Ovary (tissue), 7 donors: ENCODE measurements at regions not wholly inside any gene's neighbourhood (a gene's known extent, or its start where the extent isn't known, plus 50 kb on each side); places are given as distances from the start of the nearest gene placed in this dataset.

Experiments
- DNase-seq, 5 donors: peaks; one replicate each; pipeline ENCODE4 v3.0.0-alpha.2; 2019 to 2020
- H3K27ac ChIP-seq, 2 donors: fragments of 200-600 bp; one replicate each; pipeline versions ENCODE4 v1.5.1 to v1.8.0; 2019 to 2022
- H3K27me3 ChIP-seq: fragments of 200-600 bp; one replicate; pipeline ENCODE4 v1.8.0; 2022
- H3K36me3 ChIP-seq: fragments of 200-600 bp; sonication (generic); one replicate; pipeline ENCODE4 v1.5.1; 2019
- H3K4me1 ChIP-seq: one replicate; pipeline ENCODE4 v1.8.1; 2013; ENCODE audit warnings: mild to moderate bottlenecking, moderate library complexity; ENCODE audit not compliant: insufficient read depth
- H3K4me3 ChIP-seq: fragments of 200-600 bp; sonication (generic); one replicate; pipeline ENCODE4 v1.5.1; 2017
- H3K9me3 ChIP-seq, 2 donors: fragments of 200-600 bp in 1 of 2; sonication (generic) in 1 of 2; one replicate each; pipeline versions ENCODE4 v1.5.1 to v1.8.1; 2013 to 2019; ENCODE audit warnings: mild to moderate bottlenecking in 1 of 2, moderate library complexity in 1 of 2
- EP300 ChIP-seq: sonication (generic); formaldehyde crosslinking; IDR thresholded peaks from one replicate; pipeline ENCODE4 v1.6.1; 2017; ENCODE audit warnings: antibody characterized with exemption
- POLR2A ChIP-seq: fragments of 450-650 bp; IDR thresholded peaks from one replicate; pipeline ENCODE4 v1.6.1; 2017; ENCODE audit warnings: antibody characterized with exemption, mild to moderate bottlenecking, moderate library complexity
- WGBS, 3 donors: extraction: QIAGEN DNeasy Blood & Tissue Kit in 1 of 3; methylation state at CpG; one replicate each; pipeline versions ENCODE4 v1.1.5 to v1.1.7; 2013 to 2017; 5-methylcytosine and 5-hydroxymethylcytosine counted together
- intact Hi-C, 4 donors: fragments of 100-400 bp; cut with DNase I; formaldehyde crosslinking; loops; one replicate each; pipeline versions ENCODE4 v1.11.0 to v1.15.1; 2022 to 2023
- TF ChIP-seq, protein P1 (sequence below), 3 donors: fragments of 450-650 bp in 2 of 3; fragments of 200-600 bp in 1 of 3; IDR thresholded peaks; one replicate each; pipeline versions ENCODE4 v1.5.1 to v1.8.0; 2016 to 2022; ENCODE audit warnings: antibody characterized with exemption in 3 of 3, mild to moderate bottlenecking in 1 of 3
- donor health status: DM: no; HTN: no; CAD: no; lungs with moderate emphysema.
- donor health status: DM: no; HTN: no; CAD: no.
- donor health status: Bipolar disorder and iron deficiency.
- donor health status: DM: no; HTN: no; CAD: no.
- donor health status: DM: yes; HTN: yes; CAD: no.

DNA sequence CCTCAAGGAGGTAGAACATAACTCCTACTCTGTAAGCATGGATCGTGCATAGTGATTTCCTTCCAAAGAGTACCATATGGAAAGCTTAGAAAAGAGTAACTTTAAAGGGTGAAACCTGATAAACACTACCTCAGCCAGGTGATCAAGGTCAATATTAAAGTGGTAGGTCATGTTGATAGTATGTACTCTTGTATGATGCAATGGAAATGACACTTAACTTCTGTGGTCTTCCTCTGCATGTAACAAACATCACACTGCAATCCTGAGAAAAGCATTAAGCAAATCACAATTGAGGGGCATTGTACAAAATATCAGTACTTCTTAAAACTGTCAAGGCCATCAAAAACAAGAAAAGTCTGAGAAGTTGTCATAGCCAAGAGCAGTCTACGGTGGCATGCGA, 83.8 kb downstream of the LEPR start:
- no peak overlapping the region for H3K27ac ChIP-seq
- WGBS, 3 donors = 98 to 100% (median 98%) methylated on average over 3 of the region's 3 CpGs
- H3K36me3 ChIP-seq = no peaks in the 10 kb centered on the region
- H3K9me3 ChIP-seq = no peaks in the 10 kb centered on the region
- no peak for DNase-seq
- H3K27me3 ChIP-seq = no peaks in the 10 kb centered on the region
- intact Hi-C loops = no loop called here
- H3K4me1 ChIP-seq = no peaks in the 10 kb centered on the region
- H3K4me3 ChIP-seq = no peak overlapping the region
- TF ChIP-seq EP300 (no peak), POLR2A (no peak)
- TF ChIP-seq, protein P1, sequence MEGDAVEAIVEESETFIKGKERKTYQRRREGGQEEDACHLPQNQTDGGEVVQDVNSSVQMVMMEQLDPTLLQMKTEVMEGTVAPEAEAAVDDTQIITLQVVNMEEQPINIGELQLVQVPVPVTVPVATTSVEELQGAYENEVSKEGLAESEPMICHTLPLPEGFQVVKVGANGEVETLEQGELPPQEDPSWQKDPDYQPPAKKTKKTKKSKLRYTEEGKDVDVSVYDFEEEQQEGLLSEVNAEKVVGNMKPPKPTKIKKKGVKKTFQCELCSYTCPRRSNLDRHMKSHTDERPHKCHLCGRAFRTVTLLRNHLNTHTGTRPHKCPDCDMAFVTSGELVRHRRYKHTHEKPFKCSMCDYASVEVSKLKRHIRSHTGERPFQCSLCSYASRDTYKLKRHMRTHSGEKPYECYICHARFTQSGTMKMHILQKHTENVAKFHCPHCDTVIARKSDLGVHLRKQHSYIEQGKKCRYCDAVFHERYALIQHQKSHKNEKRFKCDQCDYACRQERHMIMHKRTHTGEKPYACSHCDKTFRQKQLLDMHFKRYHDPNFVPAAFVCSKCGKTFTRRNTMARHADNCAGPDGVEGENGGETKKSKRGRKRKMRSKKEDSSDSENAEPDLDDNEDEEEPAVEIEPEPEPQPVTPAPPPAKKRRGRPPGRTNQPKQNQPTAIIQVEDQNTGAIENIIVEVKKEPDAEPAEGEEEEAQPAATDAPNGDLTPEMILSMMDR (IDR thresholded peaks at IDR 0.05) = no peak

DNA sequence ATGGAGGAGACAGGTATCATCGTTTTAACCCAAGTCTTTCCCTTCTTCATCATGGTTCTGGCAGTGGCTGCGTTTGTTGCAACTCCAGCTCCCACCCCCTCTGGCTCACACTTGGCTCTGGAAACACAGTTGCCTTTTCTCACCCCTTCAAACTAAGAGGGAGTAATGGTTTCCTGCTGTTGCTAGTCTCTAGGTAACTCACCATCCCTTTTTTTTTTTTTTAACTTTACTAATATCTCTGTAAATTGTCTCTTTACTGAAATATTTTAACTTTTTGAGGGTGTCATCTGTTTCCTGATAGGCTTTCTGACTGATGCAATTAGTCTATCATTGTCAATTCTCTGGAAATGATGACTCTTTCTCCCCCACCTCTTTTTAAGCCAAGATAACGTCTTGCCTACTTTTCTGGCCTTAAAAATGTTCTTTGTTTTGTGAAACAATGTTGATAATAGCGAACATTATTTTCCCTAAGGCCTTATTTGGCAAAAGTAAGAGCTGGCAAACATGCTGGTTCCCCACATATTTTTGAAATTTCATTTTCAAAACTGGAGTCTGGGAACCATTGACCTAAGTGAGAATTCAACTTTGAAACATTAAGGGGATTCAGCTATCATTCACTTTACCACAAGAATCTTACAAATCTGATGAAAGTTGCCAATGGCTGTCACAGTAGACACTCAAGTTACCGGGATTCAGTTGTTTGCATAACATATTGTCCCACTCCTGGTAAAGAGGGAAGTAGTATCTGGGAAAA, 85.3 kb downstream of the LEPR start:
- peak overlapping the region in 1 of 2 donors; percentile 52 for H3K27ac ChIP-seq
- DNase-seq = peak; percentile 20 to 47 (median 32)
- no peak overlapping the region for H3K4me3 ChIP-seq
- intact Hi-C loops = no loop called here
- H3K9me3 ChIP-seq = no peaks in the 10 kb centered on the region
- WGBS, 3 donors = 11 to 13% (median 13%) methylated on average over 5 of the region's 5 CpGs
- no peaks in the 10 kb centered on the region for H3K36me3 ChIP-seq
- no peak for TF ChIP-seq EP300
- TF ChIP-seq POLR2A = no peak
- TF ChIP-seq, protein P1 (IDR thresholded peaks at IDR 0.05) = no peak
- peaks cover 1% of the 10 kb centered on the region for H3K4me1 ChIP-seq
- H3K27me3 ChIP-seq = no peaks in the 10 kb centered on the region

DNA sequence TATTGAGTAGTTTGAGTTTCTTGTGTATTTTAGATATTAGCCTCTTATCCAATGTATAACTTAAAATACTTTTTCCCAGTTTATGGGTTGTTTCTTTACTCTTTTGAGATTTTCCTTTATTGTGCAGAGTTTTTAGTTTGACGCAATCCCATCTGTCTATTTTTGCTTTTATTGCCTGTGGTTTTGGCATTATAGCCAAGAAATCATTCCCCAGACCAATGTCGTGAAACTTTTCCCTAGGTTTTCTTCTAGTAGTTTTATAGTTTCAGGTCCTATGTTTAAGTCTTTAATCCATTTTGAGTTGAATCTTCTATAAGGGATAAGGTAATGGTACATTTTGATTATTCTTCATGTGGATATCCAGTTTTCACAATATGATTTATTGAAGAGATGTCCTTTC, 87.6 kb downstream of the LEPR start:
- H3K4me1 ChIP-seq = peaks cover 1% of the 10 kb centered on the region
- intact Hi-C loops = no loop called here
- 51 to 56% (median 55%) methylated on average over 2 of the region's 2 CpGs for WGBS, 3 donors
- H3K36me3 ChIP-seq = no peaks in the 10 kb centered on the region
- H3K27me3 ChIP-seq = no peaks in the 10 kb centered on the region
- H3K4me3 ChIP-seq = no peak overlapping the region
- no peak for DNase-seq
- H3K9me3 ChIP-seq = no peaks in the 10 kb centered on the region
- TF ChIP-seq EP300 (no peak), POLR2A (no peak)
- TF ChIP-seq, protein P1 (IDR thresholded peaks at IDR 0.05) = no peak
- H3K27ac ChIP-seq = no peak overlapping the region

DNA sequence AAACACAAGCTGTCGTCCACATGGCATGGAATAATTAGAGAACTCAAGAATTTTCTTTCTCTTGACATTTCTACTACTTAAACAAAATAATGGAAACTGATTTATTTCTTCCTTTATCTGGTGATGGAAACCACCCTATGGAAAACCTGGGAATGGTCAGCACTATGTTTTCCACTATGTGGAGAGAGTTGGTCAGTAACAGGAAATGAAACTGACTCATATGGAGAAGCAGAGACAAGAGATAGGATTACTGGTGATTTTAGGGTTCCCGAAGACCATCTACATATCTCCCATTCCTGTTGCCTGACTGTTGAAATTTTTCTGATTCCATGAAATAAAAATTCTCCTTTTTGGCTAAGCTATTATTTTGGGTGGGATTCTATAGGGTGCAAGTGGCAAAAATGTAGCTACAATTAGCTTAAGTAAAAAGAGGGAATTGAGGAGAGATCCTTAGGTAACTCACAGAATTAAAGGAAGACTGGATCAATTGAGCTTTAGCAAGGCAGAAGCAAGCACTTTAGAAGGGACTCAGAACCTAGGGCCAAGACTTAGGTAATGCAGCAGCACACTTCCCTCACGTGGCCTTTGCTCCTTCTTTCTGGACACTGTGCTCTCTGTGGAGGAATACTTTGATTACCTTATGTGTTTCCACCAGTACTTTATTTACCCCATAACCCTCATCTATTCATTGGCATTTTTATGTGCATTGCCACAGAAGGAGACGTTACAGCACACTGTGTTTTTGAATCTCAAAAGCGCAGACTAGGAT, 89.6 kb downstream of the LEPR start:
- TF ChIP-seq, protein P1 (IDR thresholded peaks at IDR 0.05) = no peak
- TF ChIP-seq POLR2A = no peak
- TF ChIP-seq EP300 = no peak
- H3K4me1 ChIP-seq = peaks cover 1% of the 10 kb centered on the region
- no peaks in the 10 kb centered on the region for H3K9me3 ChIP-seq
- H3K27ac ChIP-seq = no peak overlapping the region
- no peaks in the 10 kb centered on the region for H3K36me3 ChIP-seq
- DNase-seq = no peak
- intact Hi-C loops = no loop called here
- no peaks in the 10 kb centered on the region for H3K27me3 ChIP-seq
- WGBS, 3 donors = 56 to 65% (median 58%) methylated on average over 5 of the region's 5 CpGs
- no peak overlapping the region for H3K4me3 ChIP-seq
